Karpas-422 (cell line): ENCODE measurements at regions not wholly inside any gene's neighbourhood (a gene's known extent, or its start where the extent isn't known, plus 50 kb on each side); places are given as distances from the start of the nearest gene placed in this dataset.
A peak's percentile ranks its signal among the peaks of the same experiment; 100 is the strongest.

ENCODE experiments used
- DNase-seq: peaks from one replicate; pipeline ENCODE4 v3.0.0-alpha.2; 2015
- H2AFZ ChIP-seq: fragments of 200-600 bp; sonication (generic); 2 replicates; pipeline ENCODE4 v1.6.1; 2014; ENCODE audit warnings: antibody characterized with exemption, low read length, mixed read lengths
- H3K27ac ChIP-seq: fragments of 200-600 bp; sonication (generic); 2 replicates; pipeline ENCODE4 v1.5.1; 2014; ENCODE audit warnings: mild to moderate bottlenecking, low read length, moderate library complexity
- H3K27me3 ChIP-seq: fragments of 200-600 bp; sonication (generic); 2 replicates; pipeline ENCODE4 v1.6.1; 2014; ENCODE audit warnings: low read length, mixed read lengths
- H3K36me3 ChIP-seq: fragments of 200-600 bp; sonication (generic); 2 replicates; pipeline ENCODE4 v1.6.1; 2014; ENCODE audit warnings: low read length, mixed read lengths; ENCODE audit not compliant: insufficient read depth
- H3K4me1 ChIP-seq: fragments of 200-600 bp; sonication (generic); 2 replicates; pipeline ENCODE4 v1.6.1; 2014; ENCODE audit warnings: mild to moderate bottlenecking, low read length, mixed read lengths
- H3K4me2 ChIP-seq: fragments of 200-600 bp; sonication (generic); 2 replicates; pipeline ENCODE4 v1.6.1; 2014; ENCODE audit warnings: low read length, low read depth, mild to moderate bottlenecking; ENCODE audit not compliant: poor library complexity, severe bottlenecking
- H3K4me3 ChIP-seq: fragments of 200-600 bp; sonication (generic); 2 replicates; pipeline ENCODE4 v1.5.1; 2014; ENCODE audit warnings: mild to moderate bottlenecking, antibody characterized with exemption, low read length, mixed read lengths
- H3K79me2 ChIP-seq: fragments of 200-600 bp; sonication (generic); 2 replicates; pipeline ENCODE4 v1.6.1; 2014; ENCODE audit warnings: mild to moderate bottlenecking, low read length, mixed read lengths
- H3K9ac ChIP-seq: fragments of 200-600 bp; sonication (generic); 2 replicates; pipeline ENCODE4 v1.6.0; 2014; ENCODE audit warnings: low read length
- H3K9me2 ChIP-seq: fragments of 200-600 bp; sonication (generic), shearing (Covaris generic); replicated peaks from 2 replicates; pipeline ENCODE4 v1.6.0; 2014; ENCODE audit warnings: mild to moderate bottlenecking, low read length, moderate library complexity; ENCODE audit not compliant: insufficient read depth
- H3K9me3 ChIP-seq: fragments of 300-700, 200-600 bp; sonication (generic); 2 replicates; pipeline ENCODE4 v1.6.1; 2014; ENCODE audit warnings: low read length, mixed read lengths
- H4K20me1 ChIP-seq: fragments of 200-600 bp; sonication (generic); 2 replicates; pipeline ENCODE4 v1.6.1; 2014; ENCODE audit warnings: mild to moderate bottlenecking, antibody characterized with exemption, low read length, low read depth; ENCODE audit not compliant: insufficient read depth

GRCh38 chr18:11425211-11425610, 184.2 kb upstream of the SLC35G4 start:
- H3K27ac ChIP-seq = no peak overlapping the region
- H3K79me2 ChIP-seq = no peaks in the 10 kb centered on the region
- no peaks in the 10 kb centered on the region for H3K9me3 ChIP-seq
- H3K27me3 ChIP-seq = no peaks in the 10 kb centered on the region
- H2AFZ ChIP-seq = no peak overlapping the region
- no peaks in the 10 kb centered on the region for H3K4me1 ChIP-seq
- no peaks in the 10 kb centered on the region for H4K20me1 ChIP-seq
- H3K36me3 ChIP-seq = no peaks in the 10 kb centered on the region
- H3K9ac ChIP-seq = no peak overlapping the region
- DNase-seq = no peak
- no peak overlapping the region for H3K4me2 ChIP-seq
- H3K4me3 ChIP-seq = no peak overlapping the region
- H3K9me2 ChIP-seq = 0 out of 2 replicates have a peak, but pooled peaks cover 5% of the 10 kb centered on the region

GRCh38 chr18:11419338-11419737, 190.1 kb upstream of the SLC35G4 start:
- no peak overlapping the region for H3K27ac ChIP-seq
- no peak for DNase-seq
- H3K27me3 ChIP-seq = no peaks in the 10 kb centered on the region
- H3K4me2 ChIP-seq = no peak overlapping the region
- no peak overlapping the region for H3K4me3 ChIP-seq
- no peaks in the 10 kb centered on the region for H4K20me1 ChIP-seq
- H3K9ac ChIP-seq = no peak overlapping the region
- H3K79me2 ChIP-seq = no peaks in the 10 kb centered on the region
- no peaks in the 10 kb centered on the region for H3K36me3 ChIP-seq
- H3K9me3 ChIP-seq = no peaks in the 10 kb centered on the region
- H3K9me2 ChIP-seq = 0 out of 2 replicates have a peak, but pooled peaks cover 5% of the 10 kb centered on the region
- H3K4me1 ChIP-seq = no peaks in the 10 kb centered on the region
- H2AFZ ChIP-seq = no peak overlapping the region

- Histone ChIP-seq H3K79me2 (no peaks in the 10 kb centered on the region), H3K9ac (no peak overlapping the region), H3K9me2 (no peaks in the 10 kb centered on the region), H3K4me1 (no peaks in the 10 kb centered on the region), H4K20me1 (no peaks in the 10 kb centered on the region), H3K27ac (no peak overlapping the region), H3K4me2 (no peak overlapping the region), H3K9me3 (no peaks in the 10 kb centered on the region), H3K27me3 (no peaks in the 10 kb centered on the region), H3K4me3 (no peak overlapping the region), H2AFZ (no peak overlapping the region), H3K36me3 (no peaks in the 10 kb centered on the region)
- no peak for DNase-seq
Measured at GRCh38 chr18:11412811-11413210, 196.6 kb upstream of the SLC35G4 start.

GRCh38 chr18:11411048-11411447, 198.3 kb upstream of the SLC35G4 start:
- Histone ChIP-seq H3K9me2 (no peaks in the 10 kb centered on the region), H2AFZ (no peak overlapping the region), H3K27me3 (no peaks in the 10 kb centered on the region), H3K4me3 (no peak overlapping the region), H3K9ac (no peak overlapping the region), H3K9me3 (no peaks in the 10 kb centered on the region), H3K4me1 (no peaks in the 10 kb centered on the region), H3K79me2 (no peaks in the 10 kb centered on the region), H3K27ac (no peak overlapping the region), H3K36me3 (no peaks in the 10 kb centered on the region), H4K20me1 (no peaks in the 10 kb centered on the region), H3K4me2 (no peak overlapping the region)
- DNase-seq = no peak

- no peak overlapping the region for H2AFZ ChIP-seq
- DNase-seq = no peak
- H3K27me3 ChIP-seq = no peaks in the 10 kb centered on the region
- H4K20me1 ChIP-seq = no peaks in the 10 kb centered on the region
- no peaks in the 10 kb centered on the region for H3K79me2 ChIP-seq
- H3K27ac ChIP-seq = no peak overlapping the region
- H3K9me3 ChIP-seq = no peaks in the 10 kb centered on the region
- H3K9ac ChIP-seq = no peak overlapping the region
- H3K4me3 ChIP-seq = no peak overlapping the region
- H3K36me3 ChIP-seq = no peaks in the 10 kb centered on the region
- no peaks in the 10 kb centered on the region for H3K9me2 ChIP-seq
- H3K4me2 ChIP-seq = no peak overlapping the region
- no peaks in the 10 kb centered on the region for H3K4me1 ChIP-seq
Measured at GRCh38 chr18:11408555-11409065, 200.8 kb upstream of the SLC35G4 start.

GRCh38 chr18:11407940-11408339, 201.5 kb upstream of the SLC35G4 start:
- no peak overlapping the region for H3K4me3 ChIP-seq
- H3K9me2 ChIP-seq = no peaks in the 10 kb centered on the region
- no peaks in the 10 kb centered on the region for H4K20me1 ChIP-seq
- no peak overlapping the region for H3K9ac ChIP-seq
- no peak overlapping the region for H3K27ac ChIP-seq
- H3K79me2 ChIP-seq = no peaks in the 10 kb centered on the region
- no peaks in the 10 kb centered on the region for H3K9me3 ChIP-seq
- DNase-seq = no peak
- H3K36me3 ChIP-seq = no peaks in the 10 kb centered on the region
- no peak overlapping the region for H3K4me2 ChIP-seq
- H3K27me3 ChIP-seq = no peaks in the 10 kb centered on the region
- no peak overlapping the region for H2AFZ ChIP-seq
- no peaks in the 10 kb centered on the region for H3K4me1 ChIP-seq

- Histone ChIP-seq H3K4me3 (no peak overlapping the region), H3K9ac (no peak overlapping the region), H3K27me3 (no peaks in the 10 kb centered on the region), H3K9me3 (no peaks in the 10 kb centered on the region), H3K9me2 (no peaks in the 10 kb centered on the region), H3K79me2 (no peaks in the 10 kb centered on the region), H3K4me2 (no peak overlapping the region), H3K27ac (no peak overlapping the region), H3K4me1 (no peaks in the 10 kb centered on the region), H3K36me3 (no peaks in the 10 kb centered on the region), H2AFZ (no peak overlapping the region), H4K20me1 (no peaks in the 10 kb centered on the region)
- DNase-seq = no peak
Measured at GRCh38 chr18:11405804-11406203, 203.6 kb upstream of the SLC35G4 start.

- H3K4me3 ChIP-seq = no peak overlapping the region
- H3K4me2 ChIP-seq = no peak overlapping the region
- H3K9ac ChIP-seq = no peak overlapping the region
- no peaks in the 10 kb centered on the region for H3K9me2 ChIP-seq
- DNase-seq = no peak
- no peaks in the 10 kb centered on the region for H3K27me3 ChIP-seq
- H2AFZ ChIP-seq = no peak overlapping the region
- H3K27ac ChIP-seq = no peak overlapping the region
- no peaks in the 10 kb centered on the region for H3K79me2 ChIP-seq
- no peaks in the 10 kb centered on the region for H3K36me3 ChIP-seq
- no peaks in the 10 kb centered on the region for H4K20me1 ChIP-seq
- H3K9me3 ChIP-seq = no peaks in the 10 kb centered on the region
- H3K4me1 ChIP-seq = no peaks in the 10 kb centered on the region
Measured at GRCh38 chr18:11400703-11401102, 208.7 kb upstream of the SLC35G4 start.

GRCh38 chr18:11398625-11399024, 210.8 kb upstream of the SLC35G4 start:
- H3K4me3 ChIP-seq = no peak overlapping the region
- no peak overlapping the region for H3K4me2 ChIP-seq
- no peak overlapping the region for H3K9ac ChIP-seq
- peak; percentile 55 for DNase-seq
- no peaks in the 10 kb centered on the region for H3K9me3 ChIP-seq
- no peaks in the 10 kb centered on the region for H3K9me2 ChIP-seq
- H3K4me1 ChIP-seq = no peaks in the 10 kb centered on the region
- H4K20me1 ChIP-seq = no peaks in the 10 kb centered on the region
- no peaks in the 10 kb centered on the region for H3K36me3 ChIP-seq
- H3K27me3 ChIP-seq = no peaks in the 10 kb centered on the region
- no peaks in the 10 kb centered on the region for H3K79me2 ChIP-seq
- no peak overlapping the region for H3K27ac ChIP-seq
- no peak overlapping the region for H2AFZ ChIP-seq
